Fibroblast of villous mesenchyme (primary cell): ENCODE measurements at regions not wholly inside any gene's neighbourhood (a gene's known extent, or its start where the extent isn't known, plus 50 kb on each side); places are given as distances from the start of the nearest gene placed in this dataset.

ENCODE experiments used
- DNase-seq: peaks from one replicate; pipeline ENCODE4 v3.0.0-alpha.2; 2010; ENCODE audit warnings: low read depth
- H3K4me3 ChIP-seq: 2 replicates; pipeline ENCODE4 v1.5.1; 2011; ENCODE audit warnings: low read depth, mild to moderate bottlenecking, low read length
- CTCF ChIP-seq: IDR thresholded peaks from 2 replicates; pipeline ENCODE4 v1.5.1; 2012; ENCODE audit warnings: low read depth, mild to moderate bottlenecking, low read length; ENCODE audit not compliant: insufficient read depth

GRCh38 chrX:98111684-98112083 lies 1228.0 kb downstream of the RPA4 start:
- no peak overlapping the region for H3K4me3 ChIP-seq
- no peak for TF ChIP-seq CTCF

GRCh38 chrX:98114021-98114420 lies 1230.3 kb downstream of the RPA4 start:
- H3K4me3 ChIP-seq = no peak overlapping the region
- no peak for TF ChIP-seq CTCF
- DNase-seq = no peak

More at GRCh38 chrX:98111684-98112083, 1228.0 kb downstream of the RPA4 start:
- no peak for DNase-seq

GRCh38 chrX:98141466-98141865 lies 1257.8 kb downstream of the RPA4 start:
- no peak overlapping the region for H3K4me3 ChIP-seq
- TF ChIP-seq CTCF = no peak

GRCh38 chrX:98191003-98191402 lies 1307.3 kb downstream of the RPA4 start:
- DNase-seq = no peak
- no peak for TF ChIP-seq CTCF
- H3K4me3 ChIP-seq = no peak overlapping the region

More at GRCh38 chrX:98141466-98141865, 1257.8 kb downstream of the RPA4 start:
- no peak for DNase-seq

- TF ChIP-seq CTCF = no peak
- no peak for DNase-seq
- no peak overlapping the region for H3K4me3 ChIP-seq
Measured at GRCh38 chrX:98194036-98194435, 1310.3 kb downstream of the RPA4 start.

- DNase-seq = no peak
- TF ChIP-seq CTCF = no peak
- H3K4me3 ChIP-seq = no peak overlapping the region
Measured at GRCh38 chrX:98203800-98204199, 1320.1 kb downstream of the RPA4 start.

GRCh38 chrX:98207947-98208346 lies 1324.2 kb downstream of the RPA4 start:
- no peak for DNase-seq
- no peak overlapping the region for H3K4me3 ChIP-seq
- TF ChIP-seq CTCF = no peak
